ENCODE measurements at regions not wholly inside any gene's neighbourhood (a gene's known extent, or its start where the extent isn't known, plus 50 kb on each side); places are given as distances from the start of the nearest gene placed in this dataset.
"Not testable (repeated sequence)": the region's sequence is repeated elsewhere in the genome, so short reads cannot be mapped to it uniquely, and the experiment has no call there.

DNA sequence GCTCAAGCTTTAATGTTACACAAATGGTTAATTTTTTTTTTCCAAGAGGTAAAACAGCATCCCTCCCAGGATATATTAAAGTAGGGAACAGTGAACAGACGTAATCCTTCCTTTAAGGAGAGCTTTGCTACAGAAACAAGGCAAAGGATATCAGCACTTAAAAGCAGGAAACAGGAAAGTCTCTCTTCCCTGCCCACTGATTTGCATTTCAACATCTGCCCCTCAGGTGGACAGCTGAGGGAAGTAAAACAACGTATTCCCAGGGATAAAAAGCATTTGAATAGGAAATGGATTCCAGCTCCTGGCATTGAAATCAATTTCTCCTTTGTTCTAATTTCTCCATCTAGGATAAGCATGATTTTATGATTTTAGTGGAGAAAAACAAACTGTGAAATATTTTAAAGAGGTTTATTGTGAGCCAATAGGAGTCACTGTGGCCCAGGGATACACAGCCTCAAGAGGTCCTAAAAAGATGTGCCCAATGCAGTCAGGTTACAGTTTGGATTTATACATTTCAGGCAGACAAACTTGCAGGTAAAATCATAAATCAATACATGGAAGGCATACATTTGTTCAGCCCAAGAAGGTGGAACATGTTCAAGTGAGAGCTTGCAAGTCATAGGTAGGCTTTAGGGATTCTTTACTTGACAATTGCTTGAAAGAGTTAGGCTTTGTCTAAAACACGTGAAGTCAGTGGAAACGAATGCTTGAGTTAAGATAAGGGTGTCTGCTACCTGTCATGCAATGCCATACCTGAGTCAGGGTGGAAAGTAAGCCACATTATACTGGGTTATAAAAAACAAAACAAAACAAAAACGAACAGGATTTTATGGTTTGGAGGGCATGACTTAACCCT lies 286.2 kb upstream of the VWC2 start:
- no peak for DNase-seq

- DNase-seq = no peak
These were observed 285.7 kb upstream of the VWC2 start for GRCh38 chr7:49487830-49488140.

DNA sequence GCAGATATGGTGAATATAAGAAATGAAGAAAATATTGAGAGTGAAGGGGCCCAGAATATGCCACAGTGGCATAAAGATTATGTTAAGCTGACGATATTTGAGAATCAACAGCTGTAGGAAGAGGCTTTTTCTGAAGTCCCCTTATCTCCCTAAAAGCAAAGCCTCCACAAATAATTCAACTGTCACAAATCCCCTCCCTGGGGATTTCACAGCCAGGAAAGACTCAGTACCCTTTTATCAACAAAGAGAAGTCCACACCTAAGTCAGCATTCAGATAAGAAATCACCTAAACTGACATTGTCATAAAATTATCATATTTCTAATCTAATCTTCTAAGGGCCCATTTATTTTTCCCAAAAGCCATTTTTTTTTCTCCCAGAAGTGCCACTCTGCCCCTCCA lies 284.9 kb upstream of the VWC2 start:
- DNase-seq = no peak

DNA sequence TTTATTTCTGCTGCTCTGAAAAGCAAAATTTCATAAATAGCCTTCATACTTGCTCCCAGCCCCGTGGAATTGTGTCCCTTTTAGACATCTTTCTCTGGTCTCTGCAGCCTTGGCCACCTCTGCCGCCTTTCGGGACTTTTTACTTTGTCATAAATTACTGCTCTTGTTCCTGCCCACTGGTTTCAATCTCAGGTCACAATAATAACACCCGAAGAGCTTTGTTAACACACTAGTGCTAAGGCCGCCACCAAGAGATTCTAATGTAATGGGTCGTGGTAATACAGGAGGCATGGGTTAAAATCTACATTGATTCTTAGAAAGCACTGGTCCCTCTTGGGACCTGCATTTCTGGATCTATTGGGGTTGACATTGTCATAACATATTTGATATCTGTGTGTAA lies 276.0 kb upstream of the VWC2 start:
- no peak for DNase-seq

GRCh38 chr7:49500741-49501140 lies 272.7 kb upstream of the VWC2 start:
- DNase-seq = no peak

DNA sequence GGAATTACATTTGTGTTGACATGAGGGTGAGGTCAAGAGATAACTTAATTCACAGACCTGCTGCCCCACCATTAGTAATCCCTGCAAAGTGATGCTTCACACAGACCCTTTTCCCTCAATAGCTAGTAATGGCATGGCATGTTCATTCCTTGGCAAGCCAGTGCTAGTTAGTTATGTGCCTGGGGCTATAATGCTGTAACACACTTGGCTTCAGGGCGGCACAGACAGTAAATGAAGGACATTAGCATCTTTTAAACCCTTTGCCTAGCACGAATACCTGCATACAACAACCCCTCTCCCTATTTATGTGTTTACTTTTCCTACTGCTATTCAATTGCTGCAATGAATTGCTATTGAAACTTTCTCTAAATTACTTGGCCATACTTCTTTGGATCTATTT lies 266.2 kb upstream of the VWC2 start:
- DNase-seq = not testable (repeated sequence)

- no peak for DNase-seq
These were observed 259.5 kb upstream of the VWC2 start for GRCh38 chr7:49513911-49514310.

DNA sequence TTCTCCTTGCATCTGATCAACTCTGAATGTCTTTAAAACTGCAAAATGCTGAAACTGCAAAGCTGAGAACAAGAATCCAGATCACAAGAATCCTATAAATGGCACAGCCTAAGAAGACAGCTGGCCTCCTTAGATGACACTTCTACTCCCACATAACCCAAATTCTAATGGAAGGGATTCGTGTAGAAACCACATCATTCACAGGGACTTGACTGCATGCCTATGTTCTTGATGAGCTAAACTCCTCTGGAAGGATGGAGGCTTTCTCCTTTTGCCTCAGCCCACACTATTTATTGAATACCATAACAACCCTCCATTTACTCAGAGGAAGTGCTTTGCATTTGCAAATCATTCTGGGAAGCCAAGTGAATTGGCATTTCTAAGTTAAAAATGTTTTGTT lies 252.5 kb upstream of the VWC2 start:
- no peak for DNase-seq

GRCh38 chr7:49522111-49522510 lies 251.3 kb upstream of the VWC2 start:
- no peak for DNase-seq

GRCh38 chr7:49523870-49524269 lies 249.6 kb upstream of the VWC2 start:
- no peak for DNase-seq

DNA sequence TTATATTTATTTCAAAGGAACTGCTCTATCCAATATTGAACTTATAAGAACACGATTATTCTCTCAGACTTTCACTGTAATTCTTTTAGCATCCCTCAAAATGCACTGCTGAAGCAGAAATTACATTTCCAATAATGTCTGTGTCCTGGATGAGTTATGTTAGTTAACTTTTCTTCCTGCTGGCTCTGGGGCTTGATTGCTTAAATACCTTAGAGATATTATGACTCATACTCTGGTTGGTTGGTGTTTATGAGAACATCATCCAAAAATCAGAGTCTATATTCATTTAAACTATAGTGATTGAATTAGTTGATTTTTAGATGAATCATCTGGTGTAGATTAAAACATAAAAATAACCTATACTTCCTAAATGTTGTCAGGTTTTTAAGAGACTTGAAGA lies 246.3 kb upstream of the VWC2 start:
- DNase-seq = no peak

- no peak for DNase-seq
These were observed 243.0 kb upstream of the VWC2 start for GRCh38 chr7:49530481-49530880.

GRCh38 chr7:49563693-49564378 lies 209.6 kb upstream of the VWC2 start:
- DNase-seq = no peak

GRCh38 chr7:49564379-49564714 lies 209.1 kb upstream of the VWC2 start:
- no peak for DNase-seq

GRCh38 chr7:49577576-49577975 lies 195.9 kb upstream of the VWC2 start:
- no peak for DNase-seq

DNA sequence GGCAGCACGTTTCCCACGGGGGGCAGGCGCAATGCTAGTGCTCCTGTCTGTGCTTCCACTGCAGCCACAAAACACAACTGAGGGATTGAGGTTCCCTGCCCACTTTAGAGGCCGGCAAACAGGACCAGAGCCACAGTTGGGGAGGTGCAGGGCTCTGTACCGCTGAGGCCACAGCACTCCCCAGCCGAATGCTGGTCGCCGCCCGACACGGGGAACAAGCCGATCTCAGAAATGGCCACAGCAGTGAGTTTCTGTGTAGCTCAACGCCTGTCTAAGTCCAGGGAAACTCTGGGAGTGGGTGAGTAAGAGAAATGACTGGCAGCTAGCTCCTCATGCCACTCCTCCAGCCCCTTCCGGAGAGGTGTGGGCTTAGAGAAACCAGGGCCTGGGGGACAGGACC lies 194.0 kb upstream of the VWC2 start:
- no peak for DNase-seq

DNA sequence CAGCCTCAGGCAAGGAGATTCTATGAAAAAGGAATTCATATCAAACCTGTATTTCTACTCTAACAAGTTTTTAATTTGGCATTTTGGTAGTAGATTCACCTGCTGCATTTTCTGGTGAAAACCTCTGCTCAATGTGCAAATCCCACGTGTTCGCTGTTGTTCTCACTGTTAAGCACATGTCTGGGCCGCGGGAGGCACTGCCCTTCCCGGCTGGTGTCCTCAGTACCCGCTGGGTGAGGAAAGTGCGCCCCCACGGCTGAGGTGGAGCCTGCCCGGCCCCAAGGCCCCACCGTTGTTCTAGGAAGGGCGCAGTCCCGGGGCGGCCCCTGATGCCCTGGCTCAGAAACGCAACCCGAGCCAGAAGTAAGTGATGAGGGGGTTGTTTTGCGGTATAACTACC lies 193.4 kb upstream of the VWC2 start:
- no peak for DNase-seq

DNA sequence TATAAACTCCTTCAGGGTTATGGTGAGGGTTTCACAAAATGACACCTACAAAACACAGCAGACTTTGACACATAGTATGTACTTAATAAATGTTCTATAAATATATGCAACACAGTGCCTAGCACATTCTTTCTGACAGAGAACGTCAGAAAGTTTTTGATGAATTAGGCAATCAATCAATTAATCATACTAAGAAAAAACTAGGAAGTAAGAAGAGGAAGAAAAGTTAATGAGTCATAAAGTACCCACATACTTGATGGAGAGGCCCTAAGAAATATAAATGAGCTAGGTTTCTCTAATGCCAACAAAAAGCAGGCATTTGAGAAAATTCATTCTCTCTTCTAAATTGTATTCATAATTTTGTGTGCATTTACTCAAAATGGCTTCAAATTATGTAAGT lies 192.7 kb upstream of the VWC2 start:
- DNase-seq = no peak

DNA sequence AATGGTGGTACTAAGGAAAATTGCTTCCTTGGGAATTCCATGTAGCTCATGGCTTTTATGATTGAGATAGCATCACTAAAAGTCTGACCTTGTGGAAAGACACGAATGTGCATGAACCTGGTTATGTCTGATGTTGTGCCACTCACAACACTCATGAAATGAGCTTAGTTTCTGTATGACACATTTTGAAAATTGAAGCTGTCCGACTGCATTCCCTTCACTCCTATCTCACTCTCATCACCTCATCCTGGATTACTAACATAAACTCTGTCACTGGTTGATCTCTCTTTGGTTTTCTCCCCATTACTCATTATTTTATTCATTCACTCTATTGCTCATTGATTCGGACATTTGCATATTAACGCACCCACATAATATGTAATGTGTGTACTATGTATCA lies 190.0 kb upstream of the VWC2 start:
- DNase-seq = no peak

- DNase-seq = no peak
These were observed 176.5 kb upstream of the VWC2 start for GRCh38 chr7:49596701-49597491.

DNA sequence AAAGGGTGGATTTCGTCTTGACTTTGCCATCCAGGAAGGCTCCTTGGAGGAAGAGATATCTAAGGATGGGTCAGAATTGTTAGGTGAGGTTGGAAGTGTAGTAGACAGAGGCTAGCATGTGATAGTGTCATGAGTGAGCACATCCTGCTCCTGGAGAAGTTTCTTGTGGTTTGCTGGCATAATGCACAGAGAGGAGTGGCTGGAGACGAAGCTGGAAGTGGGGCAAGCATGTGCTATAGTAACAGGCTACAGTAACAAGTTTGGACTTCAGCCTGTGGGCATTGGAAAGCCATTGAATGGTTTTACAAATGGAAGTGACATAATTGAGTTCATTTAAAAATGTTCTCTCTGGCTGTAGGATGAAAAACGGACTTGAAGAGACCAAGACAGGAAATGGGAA lies 175.6 kb upstream of the VWC2 start:
- no peak for DNase-seq

DNA sequence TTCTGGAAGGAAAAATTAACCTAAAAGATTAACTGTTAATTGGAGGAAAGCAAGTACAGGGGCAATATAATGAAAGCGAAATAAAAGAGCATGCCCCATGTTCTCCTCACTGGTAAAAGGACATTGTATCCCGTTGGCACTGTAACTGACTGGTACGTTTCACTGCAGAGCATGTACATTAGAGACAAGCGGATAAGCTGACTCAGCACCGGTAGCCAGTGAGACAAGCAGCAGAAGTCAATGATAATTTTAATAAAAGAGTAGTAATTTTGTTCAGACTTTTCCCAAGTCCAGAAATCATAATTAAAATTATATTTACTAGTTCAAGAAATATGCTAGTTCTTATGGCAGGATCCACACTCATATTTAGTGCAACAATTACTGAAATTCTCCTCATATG lies 161.5 kb upstream of the VWC2 start:
- DNase-seq = no peak

GRCh38 chr7:49613759-49614158 lies 159.7 kb upstream of the VWC2 start:
- DNase-seq = no peak

- DNase-seq = not testable (repeated sequence)
These were observed 158.5 kb upstream of the VWC2 start for GRCh38 chr7:49614974-49615373.
